Cardiac muscle cell (in vitro differentiated cells and primary cell): ENCODE measurements at regions not wholly inside any gene's neighbourhood (a gene's known extent, or its start where the extent isn't known, plus 50 kb on each side); places are given as distances from the start of the nearest gene placed in this dataset.

Source experiments
- DNase-seq, 2 donors: peaks; one replicate each; pipeline versions ENCODE4 v3.0.0 to v3.0.0-alpha.2; 2010 to 2017; ENCODE audit warnings: low read depth in 1 of 2, low spot score in 1 of 2
- H3K27ac ChIP-seq: fragments of 200-600 bp; sonication (generic); 2 replicates; pipeline ENCODE4 v1.5.1; 2016
- H3K27me3 ChIP-seq: fragments of 200-600 bp; sonication (generic); 2 replicates; pipeline ENCODE4 v1.6.0; 2016; ENCODE audit warnings: control low read depth
- H3K36me3 ChIP-seq: fragments of 200-600 bp; sonication (generic); 2 replicates; pipeline ENCODE4 v1.5.1; 2016; ENCODE audit warnings: control low read depth
- H3K4me1 ChIP-seq: fragments of 200-600 bp; sonication (generic); 2 replicates; pipeline ENCODE4 v1.8.1; 2017; ENCODE audit warnings: low read depth, mild to moderate bottlenecking, mixed run types
- H3K4me3 ChIP-seq: fragments of 200-600 bp; sonication (generic); 2 replicates; pipeline ENCODE4 v1.5.1; 2016; ENCODE audit warnings: mild to moderate bottlenecking
- H3K9me3 ChIP-seq: fragments of 200-600 bp; sonication (generic); 2 replicates; pipeline ENCODE4 v1.5.1; 2017; ENCODE audit warnings: low read depth, mild to moderate bottlenecking, control low read depth
- TF ChIP-seq, protein P1 (sequence below): IDR thresholded peaks from 2 replicates; pipeline ENCODE4 v1.5.1; 2012; ENCODE audit warnings: low read depth, mild to moderate bottlenecking, low read length

DNA sequence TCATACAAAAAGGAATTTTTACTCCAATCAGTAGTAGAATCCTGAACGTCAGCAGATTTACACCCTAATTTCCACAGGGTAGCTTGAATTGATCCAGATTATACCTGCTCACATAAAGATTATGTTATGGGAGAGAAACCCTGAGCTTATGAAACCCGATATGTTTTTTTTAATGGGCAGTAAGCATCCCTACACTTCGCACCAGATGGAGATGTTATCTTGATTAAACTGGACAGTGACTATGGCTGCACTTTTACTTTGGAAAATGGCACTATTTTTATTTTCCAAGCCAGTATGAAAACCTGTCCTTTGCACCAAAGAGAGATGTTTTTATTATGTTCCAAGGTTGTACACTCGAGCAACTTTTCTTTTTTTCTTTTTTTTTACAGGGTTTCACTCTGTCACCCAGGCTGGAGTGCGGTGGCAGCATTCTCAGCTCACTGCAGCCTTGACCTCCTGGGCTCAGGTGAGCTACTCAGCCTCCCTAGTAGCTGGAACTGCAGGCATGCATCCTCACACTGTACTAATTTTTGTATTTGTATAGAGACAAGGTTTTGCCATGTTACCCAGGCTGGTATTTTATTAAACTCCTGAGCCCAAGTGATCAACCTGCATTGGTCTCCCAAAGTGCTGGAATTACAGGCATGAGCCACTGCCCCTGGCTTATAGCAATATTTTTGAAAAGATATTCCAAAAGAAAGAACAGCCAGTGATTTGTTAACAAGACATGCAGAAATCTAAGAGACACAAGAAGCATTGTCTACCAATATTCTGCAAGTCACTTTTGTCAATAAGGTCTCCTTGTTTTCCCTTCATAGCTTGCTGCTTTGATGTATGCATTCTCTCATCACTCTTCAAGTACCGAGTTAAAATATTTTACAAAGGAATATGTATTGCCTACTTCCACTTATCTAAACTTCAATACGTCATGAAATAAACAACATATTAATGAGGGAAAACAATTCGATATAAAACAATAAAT lies 1412.6 kb downstream of the ZPLD1 start:
- Histone ChIP-seq H3K4me1 (no peaks in the 10 kb centered on the region), H3K4me3 (no peak overlapping the region), H3K27ac (no peak overlapping the region), H3K27me3 (no peaks in the 10 kb centered on the region), H3K36me3 (no peaks in the 10 kb centered on the region), H3K9me3 (no peaks in the 10 kb centered on the region)
- TF ChIP-seq, protein P1, sequence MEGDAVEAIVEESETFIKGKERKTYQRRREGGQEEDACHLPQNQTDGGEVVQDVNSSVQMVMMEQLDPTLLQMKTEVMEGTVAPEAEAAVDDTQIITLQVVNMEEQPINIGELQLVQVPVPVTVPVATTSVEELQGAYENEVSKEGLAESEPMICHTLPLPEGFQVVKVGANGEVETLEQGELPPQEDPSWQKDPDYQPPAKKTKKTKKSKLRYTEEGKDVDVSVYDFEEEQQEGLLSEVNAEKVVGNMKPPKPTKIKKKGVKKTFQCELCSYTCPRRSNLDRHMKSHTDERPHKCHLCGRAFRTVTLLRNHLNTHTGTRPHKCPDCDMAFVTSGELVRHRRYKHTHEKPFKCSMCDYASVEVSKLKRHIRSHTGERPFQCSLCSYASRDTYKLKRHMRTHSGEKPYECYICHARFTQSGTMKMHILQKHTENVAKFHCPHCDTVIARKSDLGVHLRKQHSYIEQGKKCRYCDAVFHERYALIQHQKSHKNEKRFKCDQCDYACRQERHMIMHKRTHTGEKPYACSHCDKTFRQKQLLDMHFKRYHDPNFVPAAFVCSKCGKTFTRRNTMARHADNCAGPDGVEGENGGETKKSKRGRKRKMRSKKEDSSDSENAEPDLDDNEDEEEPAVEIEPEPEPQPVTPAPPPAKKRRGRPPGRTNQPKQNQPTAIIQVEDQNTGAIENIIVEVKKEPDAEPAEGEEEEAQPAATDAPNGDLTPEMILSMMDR: no peak
- no peak for DNase-seq

DNA sequence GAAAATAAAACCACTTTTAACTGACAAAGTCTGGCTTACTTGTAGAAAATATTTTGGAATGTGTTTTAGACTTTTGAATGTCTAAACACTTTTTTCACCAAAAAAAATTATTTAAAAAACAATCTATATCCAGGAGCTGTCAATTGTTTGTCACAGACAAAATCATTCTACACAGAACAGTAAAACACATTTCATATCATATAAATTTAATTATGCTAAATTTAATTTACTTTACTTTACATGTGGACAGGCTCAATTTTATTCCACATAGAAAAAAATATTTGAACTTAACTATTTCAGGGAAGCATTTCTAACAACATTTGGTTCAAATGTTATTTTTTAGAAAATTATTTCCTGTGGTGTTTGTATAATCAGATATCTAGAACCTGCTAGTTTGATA lies 1417.0 kb downstream of the ZPLD1 start:
- no peaks in the 10 kb centered on the region for H3K27me3 ChIP-seq
- TF ChIP-seq, protein P1: no peak
- no peaks in the 10 kb centered on the region for H3K9me3 ChIP-seq
- no peak overlapping the region for H3K4me3 ChIP-seq
- H3K36me3 ChIP-seq: no peaks in the 10 kb centered on the region
- H3K27ac ChIP-seq: no peak overlapping the region
- no peak for DNase-seq
- H3K4me1 ChIP-seq: no peaks in the 10 kb centered on the region

DNA sequence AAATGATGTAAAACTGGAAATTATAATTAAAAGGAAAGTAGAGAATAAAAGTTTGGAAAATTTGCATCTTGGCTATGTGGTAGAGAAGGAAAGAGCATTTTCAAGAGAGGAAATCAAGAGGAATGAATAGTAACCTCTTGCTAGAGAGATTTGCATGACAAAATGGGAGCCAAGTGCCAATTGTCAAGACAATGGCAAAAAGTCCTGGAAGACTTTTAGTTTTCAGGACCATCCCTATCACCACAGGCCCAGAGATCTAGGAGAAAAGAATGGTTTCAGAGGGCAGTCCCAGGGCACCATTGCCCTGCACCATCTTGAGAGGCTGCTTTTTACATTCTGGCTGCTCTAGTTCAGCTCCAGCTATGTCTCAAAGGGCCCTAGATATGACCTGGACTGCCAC lies 1427.6 kb downstream of the ZPLD1 start:
- Histone ChIP-seq H3K9me3 (no peaks in the 10 kb centered on the region), H3K27me3 (no peaks in the 10 kb centered on the region), H3K4me1 (no peaks in the 10 kb centered on the region), H3K4me3 (no peak overlapping the region), H3K36me3 (no peaks in the 10 kb centered on the region), H3K27ac (no peak overlapping the region)
- no peak for DNase-seq
- TF ChIP-seq, protein P1: no peak

DNA sequence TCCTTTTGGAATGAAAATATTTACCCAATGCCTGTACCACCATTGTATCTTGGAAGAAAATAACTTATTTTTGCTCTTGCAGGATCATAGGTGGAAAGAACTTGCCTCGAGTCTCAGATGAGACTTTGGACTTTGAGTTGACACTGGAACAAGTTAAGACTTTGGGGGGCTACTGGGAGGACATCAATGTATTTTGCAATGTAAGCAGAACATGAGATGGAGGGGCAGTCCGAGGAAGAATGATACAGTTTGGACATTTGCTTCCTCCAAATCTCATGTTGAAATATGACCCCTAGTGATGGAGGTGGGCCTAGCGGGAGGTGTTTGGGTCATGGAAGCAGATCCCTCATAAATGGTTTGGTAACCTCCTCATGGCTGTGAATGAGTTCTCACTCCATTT lies 1428.6 kb downstream of the ZPLD1 start:
- TF ChIP-seq, protein P1: no peak
- Histone ChIP-seq H3K4me1 (no peaks in the 10 kb centered on the region), H3K27me3 (no peaks in the 10 kb centered on the region), H3K27ac (no peak overlapping the region), H3K36me3 (no peaks in the 10 kb centered on the region), H3K9me3 (no peaks in the 10 kb centered on the region), H3K4me3 (no peak overlapping the region)
- no peak for DNase-seq

DNA sequence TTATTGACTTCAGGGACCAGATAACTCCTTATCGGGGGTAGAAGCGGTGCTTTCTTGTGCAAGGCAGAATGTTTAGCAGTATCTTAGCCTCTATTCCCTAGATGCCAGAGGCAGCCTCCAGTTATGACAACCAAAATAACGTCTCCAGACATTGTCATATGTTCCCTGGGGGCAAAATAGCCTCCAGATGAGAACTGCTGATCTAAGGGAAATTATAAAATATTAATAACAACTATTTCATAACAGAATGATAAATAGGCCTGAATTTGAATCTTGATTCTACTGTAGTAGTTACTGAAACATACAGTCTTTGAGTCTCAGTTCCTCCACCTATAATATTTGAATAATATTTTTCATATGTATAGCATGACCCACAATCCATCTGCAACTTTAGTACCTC lies 1431.3 kb downstream of the ZPLD1 start:
- H3K4me3 ChIP-seq: no peak overlapping the region
- TF ChIP-seq, protein P1: no peak
- no peak overlapping the region for H3K27ac ChIP-seq
- DNase-seq: no peak
- H3K9me3 ChIP-seq: no peaks in the 10 kb centered on the region
- no peaks in the 10 kb centered on the region for H3K4me1 ChIP-seq
- H3K27me3 ChIP-seq: no peaks in the 10 kb centered on the region
- H3K36me3 ChIP-seq: no peaks in the 10 kb centered on the region
